ENCODE measurements at regions not wholly inside any gene's neighbourhood (a gene's known extent, or its start where the extent isn't known, plus 50 kb on each side); places are given as distances from the start of the nearest gene placed in this dataset.

- H3K9me2 ChIP-seq (ENCODE audit: insufficient read depth, low read length): no peaks in the 10 kb centered on the region
- H3K4me3 ChIP-seq (ENCODE audit: low read length): no peak overlapping the region
Observed at GRCh38 chr10:18735711-18736110, 76.5 kb downstream of the ARL5B start.

GRCh38 chr10:18737236-18737635 lies 78.0 kb downstream of the ARL5B start:
- no peaks in the 10 kb centered on the region for H3K79me2 ChIP-seq (replicated peaks; ENCODE audit: insufficient read depth, low read length)
- H3K27me3 ChIP-seq (ENCODE audit: insufficient read depth, low read depth, low read length): no peaks in the 10 kb centered on the region
- H2AFZ ChIP-seq (ENCODE audit: low read depth, low read length): no peak overlapping the region
- H3K4me2 ChIP-seq (ENCODE audit: low read length): no peak overlapping the region
- no peak overlapping the region for H3K27ac ChIP-seq (ENCODE audit: low read length)
- no peaks in the 10 kb centered on the region for H4K20me1 ChIP-seq (ENCODE audit: insufficient read depth)
- no peak overlapping the region for H3K9ac ChIP-seq (ENCODE audit: low read length)
- no peaks in the 10 kb centered on the region for H3K36me3 ChIP-seq (ENCODE audit: insufficient read depth, low read length)
- H3F3A ChIP-seq (ENCODE audit: insufficient read depth, low read length, poor library complexity, severe bottlenecking): no peaks in the 10 kb centered on the region
- H3K9me3 ChIP-seq (ENCODE audit: low read length): no peaks in the 10 kb centered on the region
- no peaks in the 10 kb centered on the region for H3K9me2 ChIP-seq (ENCODE audit: insufficient read depth, low read length)
- H3K4me3 ChIP-seq (ENCODE audit: low read length): no peak overlapping the region
- TF ChIP-seq TAF1 (IDR thresholded peaks at IDR 0.05; ENCODE audit: low read depth): no peak
- TF ChIP-seq CTCF (IDR thresholded peaks at IDR 0.05; ENCODE audit: poor library complexity, severe bottlenecking): no peak
- no peak for TF ChIP-seq POLR2AphosphoS5 (IDR thresholded peaks at IDR 0.05)
- no peak for TF ChIP-seq MXI1 (conservative IDR thresholded peaks at IDR 0.05; ENCODE audit: poor library complexity, severe bottlenecking)
- TF ChIP-seq RAD21 (conservative IDR thresholded peaks at IDR 0.05): no peak
- TF ChIP-seq SMC3 (conservative IDR thresholded peaks at IDR 0.05; ENCODE audit: poor library complexity): no peak
- no peak for TF ChIP-seq EZH2 (IDR thresholded peaks at IDR 0.05; ENCODE audit: borderline replicate concordance, insufficient read depth, low read length, poor library complexity, severe bottlenecking)
- no peak for TF ChIP-seq EP300 (conservative IDR thresholded peaks at IDR 0.05; ENCODE audit: poor library complexity, severe bottlenecking)

More at GRCh38 chr10:18735711-18736110, 76.5 kb downstream of the ARL5B start:
- no peak overlapping the region for H2AFZ ChIP-seq (ENCODE audit: low read depth, low read length)
- no peaks in the 10 kb centered on the region for H3K79me2 ChIP-seq (replicated peaks; ENCODE audit: insufficient read depth, low read length)
- no peaks in the 10 kb centered on the region for H3K9me3 ChIP-seq (ENCODE audit: low read length)
- no peaks in the 10 kb centered on the region for H3K36me3 ChIP-seq (ENCODE audit: insufficient read depth, low read length)
- no peaks in the 10 kb centered on the region for H3F3A ChIP-seq (ENCODE audit: insufficient read depth, low read length, poor library complexity, severe bottlenecking)
- H3K4me2 ChIP-seq (ENCODE audit: low read length): no peak overlapping the region
- H3K9ac ChIP-seq (ENCODE audit: low read length): no peak overlapping the region
- H3K27ac ChIP-seq (ENCODE audit: low read length): no peak overlapping the region
- TF ChIP-seq POLR2AphosphoS5 (IDR thresholded peaks at IDR 0.05) (no peak), EP300 (conservative IDR thresholded peaks at IDR 0.05; ENCODE audit: poor library complexity, severe bottlenecking) (no peak), TAF1 (IDR thresholded peaks at IDR 0.05; ENCODE audit: low read depth) (no peak), MXI1 (conservative IDR thresholded peaks at IDR 0.05; ENCODE audit: poor library complexity, severe bottlenecking) (no peak), EZH2 (IDR thresholded peaks at IDR 0.05; ENCODE audit: borderline replicate concordance, insufficient read depth, low read length, poor library complexity, severe bottlenecking) (no peak), RAD21 (conservative IDR thresholded peaks at IDR 0.05) (no peak), REST (IDR thresholded peaks at IDR 0.05; ENCODE audit: borderline replicate concordance) (no peak), CTCF (IDR thresholded peaks at IDR 0.05; ENCODE audit: poor library complexity, severe bottlenecking) (no peak), SMC3 (conservative IDR thresholded peaks at IDR 0.05; ENCODE audit: poor library complexity) (no peak)
- H4K20me1 ChIP-seq (ENCODE audit: insufficient read depth): no peaks in the 10 kb centered on the region
- H3K27me3 ChIP-seq (ENCODE audit: insufficient read depth, low read depth, low read length): no peaks in the 10 kb centered on the region
